NCI-H345 (cell line): ENCODE measurements at regions not wholly inside any gene's neighbourhood (a gene's known extent, or its start where the extent isn't known, plus 50 kb on each side); places are given as distances from the start of the nearest gene placed in this dataset.
"Not testable (repeated sequence)": the region's sequence is repeated elsewhere in the genome, so short reads cannot be mapped to it uniquely, and the experiment has no call there.

ENCODE experiments used
- DNase-seq: peaks from one replicate; lab custom pipeline; 2025; lab: John Stamatoyannopoulos, UW

DNA sequence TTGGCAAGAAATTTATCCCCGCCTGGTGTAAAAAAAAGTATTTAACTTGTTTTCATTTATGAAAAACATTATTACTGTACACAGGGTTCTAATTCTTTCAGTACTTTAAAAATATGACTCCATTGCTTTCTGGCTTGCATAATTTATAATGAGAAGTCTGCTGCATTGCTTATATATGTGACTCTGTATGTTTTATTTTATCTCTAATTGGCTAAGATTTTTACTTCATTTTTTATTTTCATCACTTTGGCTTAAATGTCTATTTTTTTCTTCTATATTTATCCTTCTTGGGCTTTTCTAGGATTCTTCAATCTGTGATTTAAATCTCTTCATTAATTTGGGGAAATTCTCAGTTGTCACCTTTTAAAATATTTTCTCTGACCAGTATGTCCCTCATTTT lies 636.6 kb upstream of the NR2F2 start:
- no peak for DNase-seq

DNA sequence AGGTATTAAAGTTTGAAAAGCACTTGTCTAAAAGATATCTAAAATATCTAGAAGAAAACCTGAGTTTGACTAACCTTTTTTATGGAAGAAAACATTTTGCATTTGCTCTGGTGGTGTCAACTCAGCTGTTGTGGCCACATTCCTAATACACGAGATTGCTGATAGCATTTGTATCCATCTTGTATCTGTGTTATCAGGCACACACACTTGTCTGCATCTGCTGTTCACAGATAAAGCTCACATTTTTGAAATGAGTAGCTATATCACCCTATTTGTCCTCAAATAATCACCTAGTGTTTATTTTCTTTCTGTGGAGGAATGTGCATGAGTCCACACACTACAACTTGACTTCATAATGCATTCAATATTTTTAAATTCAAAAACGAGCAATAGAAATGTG lies 632.3 kb upstream of the NR2F2 start:
- DNase-seq, result no peak

DNA sequence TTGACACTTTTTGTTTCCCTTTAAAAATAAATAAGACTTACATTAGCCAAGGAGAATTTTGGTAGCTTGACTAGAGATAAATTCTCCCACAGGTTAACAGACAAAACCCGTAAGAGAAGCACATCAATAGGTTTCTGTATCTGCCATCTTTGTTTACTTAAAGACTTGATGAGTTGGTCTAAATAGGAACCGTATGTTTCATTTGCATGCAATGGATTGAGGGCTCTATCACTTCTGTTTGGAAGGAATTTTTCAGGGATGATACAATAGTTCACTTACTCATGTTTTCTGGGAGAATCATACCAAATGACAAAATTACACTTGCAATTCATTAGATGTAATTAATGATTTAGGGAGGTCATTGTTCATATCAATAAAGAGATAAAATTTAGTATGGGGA lies 631.5 kb upstream of the NR2F2 start:
- no peak for DNase-seq

DNA sequence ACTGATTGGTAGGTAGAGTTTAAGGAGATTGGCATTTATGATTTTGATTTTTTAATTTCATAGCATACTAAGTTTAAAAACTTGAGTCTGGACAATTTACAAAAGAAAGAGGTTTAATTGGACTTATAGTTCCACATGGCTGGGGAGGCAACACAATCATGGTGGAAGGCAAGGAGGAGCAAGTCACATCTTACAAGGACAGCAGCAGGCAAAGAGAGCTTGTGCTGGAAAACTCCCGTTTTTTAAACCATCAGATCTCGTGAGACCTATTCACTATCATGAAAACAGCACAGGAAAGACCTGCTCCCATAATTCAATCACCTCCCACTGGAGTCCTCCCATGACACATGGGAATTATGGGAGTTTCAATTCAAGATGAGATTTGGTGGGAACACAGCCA lies 630.9 kb upstream of the NR2F2 start:
- no peak for DNase-seq

DNA sequence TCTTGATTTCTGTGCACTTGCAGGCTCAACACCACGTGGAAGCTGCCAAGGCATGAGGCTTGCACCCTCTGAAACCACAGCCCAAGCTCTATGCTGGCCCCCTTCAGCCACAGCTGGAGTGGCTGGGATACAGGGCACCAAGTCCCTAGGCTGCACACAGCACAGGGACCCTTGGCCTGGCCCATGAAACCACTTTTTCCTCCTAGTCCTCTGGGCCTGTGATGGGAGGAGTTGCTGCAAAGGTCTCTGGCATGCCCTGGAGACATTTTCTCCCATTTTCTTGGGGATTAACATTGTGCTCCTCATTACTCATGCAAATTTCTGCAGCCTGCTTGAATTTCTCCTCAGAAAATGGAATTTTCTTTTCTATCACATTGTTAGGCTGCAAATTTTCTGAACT lies 629.8 kb upstream of the NR2F2 start:
- DNase-seq, result not testable (repeated sequence)

DNA sequence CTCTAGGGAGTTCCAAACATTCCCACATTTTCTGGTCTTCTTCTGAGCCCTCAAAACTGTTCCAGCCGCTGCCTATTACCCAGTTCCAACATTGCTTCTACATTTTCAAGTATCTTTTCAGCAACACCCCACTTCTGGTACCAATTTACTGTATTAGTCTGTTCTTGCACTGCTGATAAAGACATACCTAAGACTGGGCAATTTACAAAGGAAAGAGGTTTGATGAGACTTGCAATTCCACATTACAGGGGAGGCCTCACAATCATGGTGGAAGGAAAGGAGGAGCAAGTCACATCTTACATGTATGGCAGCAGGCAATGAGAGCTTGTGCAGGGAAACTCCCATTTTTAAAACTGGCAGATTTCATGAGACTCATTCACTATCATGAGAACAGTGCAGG lies 629.1 kb upstream of the NR2F2 start:
- DNase-seq, result no peak

DNA sequence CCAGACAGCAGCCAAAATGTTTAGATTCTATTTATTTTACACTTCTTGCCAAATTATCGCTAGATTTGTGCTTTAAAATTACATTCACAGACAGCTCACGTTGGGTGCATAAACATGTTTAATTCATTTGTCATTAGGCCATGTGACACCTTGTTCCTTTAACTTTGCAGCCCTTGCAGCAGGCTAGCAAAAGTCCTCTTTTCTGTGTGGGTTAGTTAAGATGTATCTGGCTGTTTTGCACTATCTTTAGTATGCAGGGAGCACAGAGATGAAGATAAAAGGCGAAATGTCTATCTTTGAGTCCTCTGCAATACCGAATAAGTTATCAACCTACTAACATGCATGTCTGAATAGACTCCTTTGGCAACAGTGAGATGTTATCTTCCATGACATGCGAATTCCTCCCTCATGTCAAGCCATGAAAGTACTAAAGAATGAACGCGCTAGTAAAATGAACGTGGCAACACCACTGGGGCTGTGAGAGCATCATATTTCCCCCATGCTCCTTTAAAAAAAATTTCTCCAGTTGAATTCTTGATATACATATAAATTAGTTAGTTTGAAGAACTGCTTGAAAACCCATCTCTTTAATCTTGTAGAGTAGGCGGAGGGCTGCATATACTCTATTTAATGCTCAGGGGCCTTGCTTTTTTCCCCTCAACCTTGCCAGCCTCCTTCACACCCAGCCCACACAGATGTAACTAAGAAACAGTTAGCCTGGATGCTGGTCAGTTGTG lies 620.4 kb upstream of the NR2F2 start:
- DNase-seq, result no peak

DNA sequence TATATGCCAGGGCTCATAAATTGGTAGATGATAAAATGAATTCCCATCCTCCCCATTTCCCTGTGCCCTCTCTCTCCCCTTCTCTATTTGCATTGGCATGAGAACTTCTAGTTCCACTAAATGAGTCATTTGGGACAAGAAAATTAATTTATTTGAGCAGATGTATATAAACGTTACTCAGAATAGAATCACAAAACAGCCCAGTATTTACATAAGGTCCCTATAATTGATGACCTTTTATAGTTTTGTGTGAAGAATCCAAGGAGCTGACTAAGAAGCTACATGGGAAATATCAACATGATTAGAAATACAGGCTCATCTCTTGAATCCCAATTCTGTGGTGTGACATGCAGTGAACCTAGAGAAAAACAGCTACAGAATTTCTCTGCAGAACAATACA lies 617.7 kb upstream of the NR2F2 start:
- DNase-seq, result no peak

DNA sequence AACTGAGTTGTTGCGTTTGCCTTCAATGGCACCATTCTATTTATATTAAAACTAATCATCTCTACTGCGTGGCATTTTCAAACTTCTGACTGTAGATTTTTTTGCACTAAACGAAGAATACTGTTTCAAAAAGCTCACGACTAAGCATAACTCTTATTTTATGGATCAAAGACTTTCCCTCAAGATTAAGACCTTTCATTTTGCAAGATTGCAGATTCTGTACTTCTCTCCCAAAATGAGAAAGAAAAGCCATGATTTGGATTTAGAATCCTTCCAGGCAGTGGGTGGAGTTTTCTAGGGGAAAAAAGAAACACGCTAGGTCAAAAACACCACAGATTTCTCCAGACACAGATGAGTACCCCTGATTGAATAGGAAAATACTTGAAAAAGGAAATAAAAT lies 617.2 kb upstream of the NR2F2 start:
- no peak for DNase-seq

DNA sequence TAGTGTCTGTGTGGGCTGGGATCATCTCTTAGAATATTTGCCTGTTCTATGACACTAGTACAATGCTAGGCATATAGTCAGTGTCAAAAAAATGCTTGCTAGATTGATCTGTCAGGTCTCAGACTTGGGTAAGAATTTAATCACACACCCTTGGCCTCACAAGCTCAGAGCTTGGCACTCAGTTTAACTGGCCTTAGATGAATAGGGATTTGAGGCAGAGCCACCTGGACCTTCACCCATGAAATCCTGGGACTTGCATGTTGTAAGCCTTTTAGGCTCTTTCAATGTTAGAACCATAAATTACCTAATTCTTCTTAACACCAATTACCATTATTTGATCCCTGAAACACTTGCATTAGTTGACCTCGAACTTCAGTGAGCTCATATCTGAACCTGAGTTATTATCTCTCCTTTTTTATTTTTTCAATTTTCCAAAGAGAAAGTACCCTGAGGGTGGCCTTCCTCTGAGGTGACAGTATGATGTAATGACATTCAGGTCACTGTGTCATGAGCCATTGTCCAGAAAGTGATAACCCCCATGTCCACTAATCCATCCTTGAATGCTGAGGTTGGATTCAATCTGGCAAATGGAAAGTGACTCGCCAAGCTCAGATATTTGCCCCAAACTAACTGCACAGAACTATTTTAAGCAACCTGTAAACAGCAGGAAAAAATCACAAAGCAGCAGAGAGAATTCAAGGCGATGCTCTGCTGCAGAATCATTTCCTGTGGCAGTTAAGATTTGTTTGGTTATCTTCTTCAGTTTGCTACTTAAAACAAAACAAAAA lies 615.2 kb upstream of the NR2F2 start:
- DNase-seq, result no peak

DNA sequence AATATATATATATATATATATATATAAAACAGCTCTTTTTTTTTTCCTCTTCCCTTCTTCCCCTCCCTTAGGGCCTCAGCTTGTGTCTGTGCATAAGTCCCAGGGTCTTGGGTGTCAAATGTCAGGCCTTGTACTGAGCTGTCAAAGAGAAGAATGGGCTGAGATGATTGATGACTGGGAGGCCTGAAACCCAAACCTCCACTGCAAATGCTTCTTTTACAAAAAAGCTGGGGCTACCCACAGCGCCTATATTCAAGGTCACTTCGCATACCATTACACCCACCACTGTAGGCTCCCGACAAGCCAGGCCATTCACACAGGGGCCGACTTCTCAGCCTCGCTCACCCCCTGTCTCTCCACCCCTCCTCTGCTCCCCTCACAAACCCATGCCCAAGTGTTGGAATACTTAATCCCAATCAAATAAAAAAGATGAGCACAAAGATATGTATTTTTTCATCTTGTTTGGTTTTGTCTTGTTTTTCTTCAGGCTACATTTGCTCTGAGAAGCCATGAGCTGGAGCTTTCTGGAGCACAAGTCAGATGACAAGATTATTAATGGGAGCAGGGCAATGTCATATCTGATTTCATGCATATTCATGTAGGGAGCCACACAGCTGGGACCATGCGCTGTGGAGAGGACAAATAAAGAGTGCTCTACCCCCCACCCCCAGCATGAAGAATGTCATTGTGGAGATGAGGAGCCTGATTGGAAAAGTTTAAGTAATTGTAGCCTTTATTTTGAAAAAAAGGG lies 614.4 kb upstream of the NR2F2 start:
- no peak for DNase-seq

DNA sequence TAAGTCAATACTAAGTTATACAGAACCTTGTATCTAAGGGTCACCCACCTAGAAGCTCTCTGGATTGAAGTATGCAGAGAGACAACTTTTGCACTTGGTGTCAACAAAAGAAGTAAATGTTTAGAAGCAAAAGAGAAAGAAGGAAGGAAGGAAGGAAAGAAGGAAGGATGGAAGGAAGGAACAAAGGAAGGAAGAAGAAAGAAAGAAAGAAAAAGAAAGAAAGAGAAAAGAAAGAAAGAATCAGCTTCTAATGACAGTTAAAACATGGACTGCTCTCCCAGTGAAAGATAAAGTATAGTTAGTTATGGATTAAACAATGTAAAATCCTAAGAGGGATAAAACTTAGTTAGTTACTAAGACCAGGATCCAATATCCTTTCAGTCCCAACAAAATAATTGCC lies 613.8 kb upstream of the NR2F2 start:
- DNase-seq, result no peak

DNA sequence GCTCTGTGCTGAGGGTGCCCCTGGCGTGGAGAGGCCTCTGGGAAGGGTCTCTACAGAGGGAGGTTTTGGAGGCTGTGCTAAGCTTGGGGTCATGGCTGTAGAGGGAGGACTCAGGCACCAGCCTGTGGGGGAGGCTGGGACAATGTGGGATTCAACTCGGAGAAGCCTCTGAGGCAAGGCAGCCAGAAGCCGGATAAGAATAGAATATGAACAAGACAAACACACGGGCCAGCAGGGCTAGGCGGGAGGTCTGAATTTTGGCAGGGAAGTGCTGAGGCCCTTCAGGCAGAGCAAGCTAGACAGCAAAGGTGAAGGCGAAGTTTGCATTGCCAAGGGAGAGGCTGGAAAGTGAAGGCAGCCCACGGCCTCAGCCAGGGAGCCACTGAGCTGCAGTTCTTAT lies 612.1 kb upstream of the NR2F2 start:
- DNase-seq, result no peak

DNA sequence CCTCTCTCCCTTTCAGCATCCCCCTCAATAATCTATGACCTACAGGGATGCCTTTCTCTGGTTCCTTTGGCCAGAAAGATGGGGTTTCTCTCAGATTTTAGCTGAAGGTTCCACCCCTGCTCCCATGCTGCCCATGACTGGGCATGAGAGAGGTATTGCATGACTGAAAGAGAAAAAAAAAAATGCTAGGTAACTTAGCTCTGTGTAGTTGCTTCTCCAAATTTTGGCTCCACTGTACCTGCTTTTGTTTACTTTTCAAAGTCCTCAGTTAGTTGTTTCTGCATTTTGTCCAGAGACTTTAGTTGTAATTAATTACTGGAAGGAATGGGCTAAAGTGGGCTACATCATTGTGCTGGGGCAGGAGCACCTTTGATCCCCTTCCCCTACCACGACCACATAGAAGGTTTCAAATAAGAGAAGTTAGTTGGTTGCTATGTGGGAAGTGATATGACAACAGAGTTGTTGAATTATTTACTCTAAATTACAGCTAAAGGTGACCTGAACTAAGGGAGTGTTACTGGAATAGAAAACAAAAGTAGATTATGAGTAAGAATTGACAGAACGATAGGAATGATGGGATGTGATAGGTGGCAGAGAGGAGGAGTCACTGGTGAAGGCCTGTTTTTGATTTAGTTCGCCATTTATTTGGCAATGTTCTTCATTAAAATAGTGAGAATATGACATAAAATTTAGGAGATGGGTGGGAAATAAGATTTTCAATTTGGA lies 605.4 kb upstream of the NR2F2 start:
- DNase-seq, result no peak

DNA sequence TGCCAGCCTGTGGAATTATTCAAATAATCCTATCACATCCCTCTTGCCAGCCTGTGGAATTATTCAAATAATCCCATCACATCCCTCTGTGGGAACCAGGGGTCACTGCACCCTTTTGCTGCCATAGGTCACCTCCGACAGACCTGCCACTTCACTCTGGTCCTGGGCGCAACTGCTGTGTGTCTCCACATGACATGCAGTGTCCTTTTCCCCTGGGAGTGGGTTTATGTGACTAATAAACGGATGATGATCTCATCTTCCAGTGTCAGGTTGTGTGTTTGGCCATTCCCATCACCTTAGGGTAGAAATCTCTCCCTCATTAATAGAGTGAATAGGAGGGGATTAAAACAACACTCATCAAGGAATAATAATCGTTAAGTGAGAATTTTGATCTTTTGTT lies 603.6 kb upstream of the NR2F2 start:
- no peak for DNase-seq

DNA sequence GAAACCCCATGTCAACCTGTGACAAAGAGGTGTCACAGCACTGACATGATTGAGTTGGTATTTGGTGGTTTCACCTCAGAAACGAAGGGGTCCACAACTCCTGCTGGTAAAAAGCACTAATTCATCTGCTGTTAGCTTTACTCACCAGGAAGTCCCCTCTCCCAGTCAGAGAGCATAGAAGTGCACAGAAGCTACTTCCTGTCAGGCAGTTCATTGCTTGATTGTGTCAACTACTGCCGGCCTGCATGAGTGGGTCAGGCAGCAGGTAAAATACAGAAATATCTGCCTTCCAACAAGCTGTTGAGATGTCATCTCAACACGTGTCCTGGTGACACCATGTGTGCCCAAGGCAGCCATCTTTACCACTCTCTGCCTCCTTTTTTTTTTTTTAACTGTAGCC lies 596.6 kb upstream of the NR2F2 start:
- DNase-seq, result no peak

DNA sequence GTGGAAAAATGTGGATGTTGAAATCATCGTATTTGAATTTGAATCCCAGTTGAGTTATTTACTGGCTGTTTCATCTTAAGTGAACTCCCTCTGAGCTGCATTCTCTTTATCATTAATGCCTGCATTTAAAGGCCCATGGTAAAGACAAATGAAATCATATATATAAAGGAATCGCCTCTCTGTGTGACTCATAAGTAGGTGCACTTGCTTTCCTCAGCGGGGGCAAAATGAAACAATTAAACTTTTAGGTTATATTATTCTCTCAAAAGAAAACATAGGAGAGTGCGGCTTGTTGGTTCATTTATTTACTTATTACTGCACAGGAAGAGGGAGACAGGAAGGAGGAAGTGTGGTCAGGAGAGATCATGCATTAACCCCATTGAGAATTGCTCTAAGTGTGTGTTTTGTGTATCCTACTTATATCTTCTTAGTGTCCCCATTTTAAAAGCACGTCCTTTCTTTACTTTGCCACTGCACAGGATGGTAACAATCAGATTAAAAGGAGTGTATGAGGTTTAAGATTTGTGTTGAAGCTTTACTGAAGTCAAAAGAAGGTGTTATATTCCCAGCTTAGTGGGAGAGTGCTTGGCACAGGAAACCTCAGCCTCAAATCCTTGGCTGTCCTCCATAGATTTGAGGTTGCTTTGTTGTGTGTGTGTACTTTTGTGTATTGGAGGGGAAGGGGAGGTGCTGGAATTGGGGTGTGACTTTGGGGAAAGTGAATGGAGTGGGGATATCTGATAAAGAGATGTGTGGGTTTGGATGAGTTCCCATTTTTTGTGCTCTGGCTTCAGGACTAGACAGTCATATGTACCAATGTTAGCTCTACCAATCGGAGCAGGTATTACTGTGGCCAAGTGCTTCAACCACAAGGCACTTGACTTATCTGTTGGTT lies 595.8 kb upstream of the NR2F2 start:
- DNase-seq, result no peak

DNA sequence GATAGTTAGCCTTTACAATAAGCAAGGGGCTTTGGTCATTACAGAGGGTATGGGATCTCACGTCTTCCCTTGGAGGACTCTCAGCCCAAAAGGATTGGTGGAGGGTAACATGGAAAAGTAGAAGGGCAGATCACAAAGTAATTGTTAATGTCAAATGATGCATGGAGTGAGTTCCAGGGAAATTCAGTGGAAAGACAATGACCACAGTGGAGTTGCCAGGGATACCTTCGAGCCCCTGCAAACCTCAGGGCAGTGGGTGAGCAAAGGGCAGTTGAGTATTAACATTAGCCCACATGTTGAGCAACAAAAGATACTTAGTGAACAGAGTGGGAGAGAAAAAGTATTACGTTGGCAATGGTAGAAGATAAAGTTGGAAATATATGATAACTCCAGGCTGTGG lies 593.4 kb upstream of the NR2F2 start:
- no peak for DNase-seq

DNA sequence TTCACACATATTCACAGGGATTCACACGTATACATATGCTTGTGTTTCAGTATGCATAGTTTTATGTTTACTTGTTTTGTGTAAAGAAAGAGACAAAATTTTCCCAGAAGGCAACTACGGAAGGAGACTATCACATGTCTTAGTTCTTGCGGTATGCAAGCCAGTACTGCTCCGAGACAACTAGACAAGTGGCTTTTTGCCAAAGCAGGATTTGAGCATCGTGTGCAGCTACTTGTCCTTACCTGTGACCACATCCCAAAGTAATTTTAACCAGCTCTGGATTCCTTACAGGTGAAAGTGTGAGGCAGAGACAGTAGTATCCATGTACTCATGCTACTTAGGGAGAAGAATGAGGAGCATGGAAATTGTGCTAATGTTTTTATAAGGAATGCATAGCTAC lies 591.4 kb upstream of the NR2F2 start:
- DNase-seq, result no peak

DNA sequence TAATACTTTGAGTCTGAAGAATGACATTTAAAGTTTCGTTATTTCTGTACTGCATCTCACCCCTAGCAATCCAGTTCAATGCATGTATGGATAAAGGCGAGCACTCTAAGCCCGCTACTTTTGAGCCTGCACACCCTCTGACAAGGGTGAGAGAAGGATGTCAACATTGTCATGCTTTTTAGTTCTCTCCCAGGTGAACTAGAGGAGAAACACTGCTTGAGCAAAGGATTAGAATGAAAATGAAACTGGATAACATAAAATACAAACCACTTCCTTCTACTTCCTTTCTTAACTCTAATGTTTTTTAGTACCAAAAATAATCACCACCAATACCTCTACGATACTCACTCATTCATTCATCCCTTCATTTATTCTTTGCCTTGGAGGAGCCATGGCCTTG lies 588.7 kb upstream of the NR2F2 start:
- no peak for DNase-seq

DNA sequence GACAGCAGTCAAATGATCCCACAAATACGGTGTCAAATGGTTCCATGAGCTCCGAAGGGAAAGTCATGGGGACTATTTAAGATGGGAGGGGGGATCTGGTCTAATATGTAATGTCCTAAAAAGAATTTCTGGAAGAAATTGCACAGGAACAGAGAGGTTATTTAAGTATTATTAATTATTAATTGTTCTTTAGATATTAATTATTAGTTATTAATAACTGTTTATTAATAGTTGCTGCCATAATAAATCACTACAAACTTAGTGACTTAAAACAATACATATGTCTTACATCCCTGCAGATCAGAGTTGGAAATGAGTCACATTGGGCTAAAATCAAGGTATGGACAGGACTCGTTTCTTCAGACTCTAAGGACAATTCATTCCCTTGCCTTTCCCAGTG lies 588.2 kb upstream of the NR2F2 start:
- no peak for DNase-seq
